Gastroesophageal sphincter (tissue), 3 donors: ENCODE measurements at regions not wholly inside any gene's neighbourhood (a gene's known extent, or its start where the extent isn't known, plus 50 kb on each side); places are given as distances from the start of the nearest gene placed in this dataset.

Experiments
- CTCF ChIP-seq, 4 experiments: fragments of 200-600 bp in 2 of 4; fragments of 450-650 bp in 2 of 4; sonication (generic) in 1 of 4; IDR thresholded peaks; one replicate each; pipeline ENCODE4 v1.5.1; 2017 to 2019; ENCODE audit warnings: antibody characterized with exemption in 4 of 4, mild to moderate bottlenecking in 2 of 4, moderate library complexity in 2 of 4
- POLR2A ChIP-seq, 2 donors: fragments of 450-650 bp; IDR thresholded peaks; one replicate each; pipeline ENCODE4 v1.6.1; 2017; ENCODE audit warnings: antibody characterized with exemption in 2 of 2, mild to moderate bottlenecking in 2 of 2, moderate library complexity in 1 of 2
- POLR2AphosphoS5 ChIP-seq: sonication (generic); formaldehyde crosslinking; IDR thresholded peaks from one replicate; pipeline ENCODE4 v1.6.1; 2017; ENCODE audit warnings: antibody characterized with exemption

- TF ChIP-seq CTCF (IDR thresholded peaks at IDR 0.05) = no peak
- no peak for TF ChIP-seq POLR2AphosphoS5
- no peak for TF ChIP-seq POLR2A (IDR thresholded peaks at IDR 0.05)
Observed at GRCh38 chr2:220064111-220065030, 436.9 kb downstream of the SLC4A3 start.
